ENCODE measurements at regions not wholly inside any gene's neighbourhood (a gene's known extent, or its start where the extent isn't known, plus 50 kb on each side); places are given as distances from the start of the nearest gene placed in this dataset.

DNA sequence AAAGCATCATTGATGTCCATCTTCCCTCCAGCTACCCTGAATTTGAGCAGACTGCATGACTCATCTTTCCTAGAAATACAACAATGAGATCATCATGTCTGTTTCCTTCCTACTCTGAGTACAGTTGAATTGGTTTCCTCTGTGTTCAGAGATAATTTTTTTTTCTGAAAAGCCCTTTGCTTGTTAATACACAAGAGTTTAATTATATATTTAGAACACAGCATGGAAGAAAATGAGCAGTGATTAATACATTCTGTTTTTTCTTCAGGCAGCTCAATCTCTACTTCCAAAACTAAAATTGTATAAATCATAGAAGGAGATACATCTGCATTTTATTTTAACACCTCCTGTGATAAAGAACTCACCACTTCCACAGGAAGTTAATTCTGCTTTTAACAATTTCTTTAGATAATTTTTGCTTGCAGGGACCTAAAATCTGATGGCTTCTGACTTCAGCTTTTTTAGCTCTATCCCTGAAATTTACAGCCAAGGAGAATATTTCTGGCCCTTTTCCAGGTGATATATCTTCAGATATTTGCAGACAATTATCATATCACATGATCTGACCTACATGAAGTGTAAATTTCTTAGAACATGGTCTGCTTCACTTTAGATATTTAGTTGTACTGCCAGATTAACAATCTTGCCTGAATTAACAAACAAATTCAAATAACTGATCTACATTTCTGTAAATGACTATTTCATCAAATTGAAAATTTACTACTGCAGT lies 249.0 kb downstream of the TRIB2 start:
- no peak for DNase-seq (ENCODE audit: low read depth in 2 of 2, low spot score in 1 of 2)

- no peak for DNase-seq (ENCODE audit: low read depth in 2 of 2, low spot score in 1 of 2)
Measured at GRCh38 chr2:12967804-12968203, 251.1 kb downstream of the TRIB2 start.

DNA sequence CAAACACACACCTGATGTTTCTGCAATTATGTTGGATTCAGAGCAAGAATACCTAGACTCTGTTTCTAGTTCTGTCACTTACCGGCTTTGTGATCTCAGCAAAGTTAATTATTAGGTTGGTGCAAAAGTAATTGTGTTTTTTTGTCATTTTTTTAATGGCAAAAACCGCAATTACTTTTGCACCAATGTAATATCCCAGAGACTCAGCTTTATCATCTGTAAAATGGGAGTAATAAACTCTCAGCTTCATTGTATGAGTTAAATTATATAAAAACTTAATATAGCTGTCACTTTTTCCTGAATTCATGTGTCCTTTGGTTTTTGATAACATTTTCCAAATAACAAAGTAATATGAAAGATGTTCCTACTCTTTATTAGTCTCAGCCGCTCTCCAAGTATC lies 251.7 kb downstream of the TRIB2 start:
- DNase-seq (ENCODE audit: low read depth in 2 of 2, low spot score in 1 of 2) = no peak

GRCh38 chr2:12970861-12971260 lies 254.1 kb downstream of the TRIB2 start:
- no peak for DNase-seq (ENCODE audit: low read depth in 2 of 2, low spot score in 1 of 2)

- DNase-seq (ENCODE audit: low read depth in 2 of 2, low spot score in 1 of 2) = no peak
Measured at GRCh38 chr2:12971581-12972365, 255.0 kb downstream of the TRIB2 start.

- no peak for DNase-seq (ENCODE audit: low read depth in 2 of 2, low spot score in 1 of 2)
Measured at GRCh38 chr2:12978066-12978835, 261.5 kb downstream of the TRIB2 start.

DNA sequence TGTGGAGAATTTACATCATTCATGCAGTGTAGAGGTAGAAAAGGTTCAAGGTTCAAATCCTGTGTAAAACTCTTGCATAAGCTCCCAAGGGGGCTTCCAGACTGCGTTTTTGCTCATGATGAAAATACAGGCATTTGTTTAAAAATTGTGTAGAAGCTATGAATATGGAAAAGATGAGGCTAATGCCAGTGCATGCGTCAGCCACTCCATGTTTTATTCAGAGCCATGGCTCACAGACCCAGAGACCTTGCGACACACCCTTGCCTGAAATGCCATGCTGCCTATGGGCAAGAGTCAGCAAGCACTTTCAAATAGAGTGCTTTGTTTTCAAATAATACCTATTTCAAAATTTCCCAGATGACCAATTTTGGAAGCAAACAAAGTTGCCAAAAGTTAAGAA lies 262.3 kb downstream of the TRIB2 start:
- DNase-seq (ENCODE audit: low read depth in 2 of 2, low spot score in 1 of 2) = no peak

DNA sequence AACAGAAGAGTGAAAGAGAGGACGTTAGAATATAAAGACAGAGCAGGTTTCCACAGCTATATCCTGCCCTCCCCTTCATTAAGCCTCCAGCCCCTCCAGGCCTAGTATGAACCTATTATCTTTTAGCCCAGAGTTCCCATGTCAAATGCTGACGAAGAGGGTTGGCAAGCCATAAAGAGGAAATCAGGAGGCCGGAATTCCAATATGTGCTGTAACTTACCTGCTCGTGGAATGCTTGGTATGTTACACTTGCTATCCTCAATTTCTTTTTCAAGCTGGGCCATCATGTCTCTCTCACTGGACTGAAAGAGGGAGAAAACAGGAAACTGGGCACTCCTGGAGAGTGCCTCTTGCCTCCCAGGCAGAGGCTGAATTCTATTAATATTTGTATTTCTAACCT lies 264.1 kb downstream of the TRIB2 start:
- no peak for DNase-seq (ENCODE audit: low read depth in 2 of 2, low spot score in 1 of 2)

DNA sequence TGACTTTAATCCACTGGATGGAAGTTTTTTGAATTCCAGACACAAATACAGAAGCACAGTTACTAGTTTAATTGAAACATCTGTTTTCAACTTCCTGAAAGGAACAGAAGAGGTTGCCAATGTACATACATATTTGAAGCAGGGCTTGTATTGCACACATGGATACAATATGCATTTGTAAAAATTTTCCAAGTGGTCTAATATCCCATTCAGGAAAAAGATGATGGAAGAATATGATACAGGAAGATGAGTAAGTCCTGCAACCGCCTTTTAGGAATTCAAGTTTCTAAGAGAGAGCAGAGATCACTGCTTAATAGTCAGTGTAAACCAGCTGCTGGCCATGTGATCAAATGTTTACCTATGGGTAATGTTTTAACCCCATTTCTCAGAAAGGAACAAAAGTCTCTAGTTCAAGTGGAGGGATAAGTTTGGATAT lies 265.4 kb downstream of the TRIB2 start:
- DNase-seq (ENCODE audit: low read depth in 2 of 2, low spot score in 1 of 2) = no peak

DNA sequence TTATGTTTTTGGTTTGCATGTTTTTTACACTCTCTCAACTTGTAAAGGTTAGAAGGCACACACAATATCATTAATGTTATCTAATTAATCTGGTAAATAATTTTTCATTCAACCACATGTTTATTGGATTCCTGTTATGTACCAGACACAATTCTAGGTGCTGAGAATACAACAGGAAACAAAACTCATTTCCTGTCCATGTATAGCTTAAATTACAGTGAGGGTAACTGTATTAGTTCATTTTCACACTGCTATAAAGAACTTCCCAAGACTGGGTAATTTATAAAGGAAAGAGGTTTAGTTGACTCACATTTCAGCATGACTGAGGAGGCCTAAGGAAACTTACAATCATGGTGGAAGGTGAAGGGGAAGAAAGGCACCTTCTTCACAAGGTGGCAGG lies 270.5 kb downstream of the TRIB2 start:
- DNase-seq (ENCODE audit: low read depth in 2 of 2, low spot score in 1 of 2) = no peak

- no peak for DNase-seq (ENCODE audit: low read depth in 2 of 2, low spot score in 1 of 2)
Measured at GRCh38 chr2:12988279-12988678, 271.5 kb downstream of the TRIB2 start.

DNA sequence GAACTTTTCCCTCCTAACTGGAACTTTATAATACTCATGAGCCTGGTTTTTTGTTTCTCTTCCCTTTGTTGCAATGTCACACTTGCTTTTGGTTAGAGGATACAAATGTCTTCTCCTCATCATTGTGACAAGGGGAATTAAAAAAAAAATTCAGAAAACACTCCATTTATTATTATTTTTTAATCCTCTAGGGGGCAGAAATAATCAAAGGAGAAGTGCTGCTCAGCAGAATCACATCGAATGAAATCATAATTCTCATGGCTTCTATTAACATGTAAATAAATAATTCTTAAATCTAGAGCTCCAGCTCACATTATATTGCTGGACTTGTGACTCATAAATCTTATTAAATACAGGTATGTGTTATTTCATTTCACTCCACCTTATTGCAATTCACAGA lies 273.8 kb downstream of the TRIB2 start:
- no peak for DNase-seq (ENCODE audit: low read depth in 2 of 2, low spot score in 1 of 2)

DNA sequence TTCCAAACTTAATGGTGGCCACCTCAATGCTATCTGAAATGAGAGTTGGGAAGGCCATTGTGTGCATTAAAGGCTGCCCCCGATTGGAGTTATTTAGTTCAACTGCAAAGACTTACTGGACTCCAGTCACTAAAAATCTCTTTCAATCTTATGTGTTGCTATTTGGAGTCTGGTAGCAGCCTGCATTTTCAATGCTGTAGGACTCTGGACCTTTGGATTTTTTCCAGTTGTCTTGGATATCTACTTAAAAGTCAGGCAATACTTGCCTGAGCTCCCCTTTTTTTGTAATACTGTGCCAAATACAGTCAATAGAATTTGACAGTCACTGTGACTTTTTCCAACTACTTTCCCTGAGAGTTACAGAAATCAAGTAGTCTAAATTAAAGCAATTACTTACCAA lies 281.9 kb downstream of the TRIB2 start:
- DNase-seq (ENCODE audit: low read depth in 2 of 2, low spot score in 1 of 2) = no peak

- DNase-seq (ENCODE audit: low read depth in 2 of 2, low spot score in 1 of 2) = no peak
Measured at GRCh38 chr2:13000664-13001363, 284.1 kb downstream of the TRIB2 start.

- DNase-seq (ENCODE audit: low read depth in 2 of 2, low spot score in 1 of 2) = no peak
Measured at GRCh38 chr2:13001408-13001807, 284.7 kb downstream of the TRIB2 start.

- DNase-seq (ENCODE audit: low read depth in 2 of 2, low spot score in 1 of 2) = no peak
Measured at GRCh38 chr2:13002536-13003331, 286.0 kb downstream of the TRIB2 start.

DNA sequence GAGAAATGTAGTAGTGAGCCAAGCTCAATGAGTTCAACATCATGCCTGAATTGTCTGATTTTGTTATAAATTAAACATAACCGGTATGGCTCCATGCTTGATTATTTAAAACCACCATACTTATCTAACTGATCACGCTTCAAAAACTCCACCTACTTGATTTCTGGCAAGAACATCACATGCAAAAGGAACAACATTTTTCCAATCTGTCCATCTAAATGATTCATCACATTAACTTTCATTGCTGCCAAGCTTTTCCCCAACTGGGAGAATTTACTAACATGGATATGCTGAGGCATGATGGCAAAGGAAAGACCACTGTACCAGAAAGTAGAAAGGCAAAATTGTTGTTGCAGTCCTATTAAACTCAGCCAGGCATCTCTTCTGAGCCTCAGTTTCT lies 286.8 kb downstream of the TRIB2 start:
- no peak for DNase-seq (ENCODE audit: low read depth in 2 of 2, low spot score in 1 of 2)

GRCh38 chr2:13005048-13005447 lies 288.3 kb downstream of the TRIB2 start:
- DNase-seq (ENCODE audit: low read depth in 2 of 2, low spot score in 1 of 2) = no peak

DNA sequence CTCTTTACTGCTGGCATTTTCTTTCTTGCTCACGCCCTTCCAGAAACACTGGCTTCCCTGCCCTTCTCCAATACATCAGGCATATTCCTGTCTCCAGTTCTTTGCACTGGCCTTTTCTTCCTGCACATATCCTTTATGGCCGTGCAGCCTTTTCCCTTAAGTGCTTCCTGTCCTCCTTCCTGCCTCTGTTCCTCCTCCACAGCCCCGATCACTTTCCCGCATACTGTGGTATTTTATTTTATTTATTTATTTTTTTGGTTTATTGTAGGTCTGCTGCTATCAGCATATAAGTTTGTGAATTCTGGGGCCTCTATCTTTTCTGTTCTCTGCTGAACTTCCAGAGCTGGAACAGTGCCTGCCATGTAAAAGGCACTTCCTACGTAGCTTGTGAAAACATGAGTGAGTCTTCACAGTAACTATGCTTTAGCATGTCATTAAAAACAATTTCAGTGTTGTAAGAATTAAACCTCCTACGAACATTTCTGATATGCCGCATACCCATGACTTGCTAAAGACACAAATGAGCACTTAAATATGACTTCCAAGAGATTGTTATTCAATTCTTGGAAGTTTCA lies 289.1 kb downstream of the TRIB2 start:
- no peak for DNase-seq (ENCODE audit: low read depth in 2 of 2, low spot score in 1 of 2)

DNA sequence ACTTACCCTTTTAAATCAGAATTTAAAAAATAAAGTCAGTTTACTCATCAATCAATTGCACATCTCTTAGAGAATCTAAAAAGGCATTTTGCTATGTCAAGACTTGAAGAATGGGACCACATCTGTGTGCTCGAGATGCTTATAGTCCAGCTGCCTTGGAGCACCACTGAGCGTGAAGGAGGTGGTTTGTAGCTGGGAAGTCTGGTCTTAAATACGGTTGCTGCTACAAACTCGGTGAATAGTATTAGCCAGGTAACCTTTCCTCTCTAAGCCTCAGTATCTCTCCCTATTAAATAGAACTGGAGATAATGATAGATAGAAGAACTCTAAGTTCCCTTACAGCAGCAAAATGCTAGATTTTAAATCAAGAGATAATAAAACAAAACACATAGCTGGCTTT lies 289.7 kb downstream of the TRIB2 start:
- DNase-seq (ENCODE audit: low read depth in 2 of 2, low spot score in 1 of 2) = no peak

Data from stimulated activated CD8-positive, alpha-beta memory T cell treated with anti-CD3 and anti-CD28 coated beads, Interleukin-4, amount 100 ng/mL, for 1 hour (primary cell).